T-helper 1 cell treated with Interleukin-12 subunit alpha and Interleukin-12 subunit beta and Interleukin-4 antibody, amounts not matched to agents 30 ng/mL and 1 ng/mL, for 36 hours (primary cell): ENCODE measurements at regions not wholly inside any gene's neighbourhood (a gene's known extent, or its start where the extent isn't known, plus 50 kb on each side); places are given as distances from the start of the nearest gene placed in this dataset.

Source experiments
- intact Hi-C: fragments of 100-400 bp; cut with micrococcal nuclease; formaldehyde crosslinking; loops from one replicate; pipeline ENCODE4 v1.15.1; 2024

- intact Hi-C loops: loop anchor here (2.0 kb wide), 1 partner anchor 517 kb away; no protein-coding TSS in a partner anchor
Measured at GRCh38 chr6:165883851-165884640, 221.0 kb upstream of the PDE10A start.

GRCh38 chr6:165881806-165882205 lies 218.8 kb upstream of the PDE10A start:
- intact Hi-C loops: no loop called here

GRCh38 chr6:165880686-165881085 lies 217.6 kb upstream of the PDE10A start:
- intact Hi-C loops: no loop called here

- intact Hi-C loops: no loop called here
Measured at GRCh38 chr6:165877773-165878172, 214.7 kb upstream of the PDE10A start.

GRCh38 chr6:165877192-165877591 lies 214.2 kb upstream of the PDE10A start:
- intact Hi-C loops: no loop called here

- intact Hi-C loops: no loop called here
Measured at GRCh38 chr6:165876588-165876987, 213.5 kb upstream of the PDE10A start.

GRCh38 chr6:165875946-165876345 lies 212.9 kb upstream of the PDE10A start:
- intact Hi-C loops: no loop called here

- intact Hi-C loops: no loop called here
Measured at GRCh38 chr6:165873976-165874375, 210.9 kb upstream of the PDE10A start.

GRCh38 chr6:165872811-165873210 lies 209.8 kb upstream of the PDE10A start:
- intact Hi-C loops: no loop called here

GRCh38 chr6:165872311-165872710 lies 209.3 kb upstream of the PDE10A start:
- intact Hi-C loops: no loop called here

- intact Hi-C loops: no loop called here
Measured at GRCh38 chr6:165871571-165871970, 208.5 kb upstream of the PDE10A start.

GRCh38 chr6:165869526-165869925 lies 206.5 kb upstream of the PDE10A start:
- intact Hi-C loops: no loop called here

- intact Hi-C loops: no loop called here
Measured at GRCh38 chr6:165864925-165865324, 201.9 kb upstream of the PDE10A start.

- intact Hi-C loops: no loop called here
Measured at GRCh38 chr6:165864218-165864617, 201.2 kb upstream of the PDE10A start.

GRCh38 chr6:165863801-165864200 lies 200.8 kb upstream of the PDE10A start:
- intact Hi-C loops: no loop called here

- intact Hi-C loops: no loop called here
Measured at GRCh38 chr6:165862813-165863212, 199.8 kb upstream of the PDE10A start.

- intact Hi-C loops: no loop called here
Measured at GRCh38 chr6:165861226-165861625, 198.2 kb upstream of the PDE10A start.

- intact Hi-C loops: no loop called here
Measured at GRCh38 chr6:165858586-165858985, 195.5 kb upstream of the PDE10A start.

GRCh38 chr6:165855856-165856255 lies 192.8 kb upstream of the PDE10A start:
- intact Hi-C loops: no loop called here

- intact Hi-C loops: loop anchor here (5.0 kb wide), 1 partner anchor 188 kb away; no protein-coding TSS in a partner anchor
Measured at GRCh38 chr6:165854863-165855593, 192.0 kb upstream of the PDE10A start.

GRCh38 chr6:165854061-165854862 lies 191.2 kb upstream of the PDE10A start:
- intact Hi-C loops: loop anchor here (5.0 kb wide), 1 partner anchor 187 kb away; no protein-coding TSS in a partner anchor

- intact Hi-C loops: loop anchor here (5.0 kb wide), 1 partner anchor 185 kb away; no protein-coding TSS in a partner anchor
Measured at GRCh38 chr6:165852676-165853075, 189.6 kb upstream of the PDE10A start.
